HUES6 (cell line): ENCODE measurements at regions not wholly inside any gene's neighbourhood (a gene's known extent, or its start where the extent isn't known, plus 50 kb on each side); places are given as distances from the start of the nearest gene placed in this dataset.

Source experiments
- H3K27ac ChIP-seq: 2 replicates; pipeline ENCODE4 v1.7.0; 2013; ENCODE audit warnings: low read depth, mild to moderate bottlenecking, low read length, inconsistent platforms
- H3K27me3 ChIP-seq: 2 replicates; pipeline ENCODE4 v1.6.1; 2013; ENCODE audit warnings: low read length; ENCODE audit not compliant: control insufficient read depth, insufficient read depth
- H3K36me3 ChIP-seq: 2 replicates; pipeline ENCODE4 v1.6.1; 2013; ENCODE audit warnings: low read length; ENCODE audit not compliant: control insufficient read depth, insufficient read depth
- H3K4me1 ChIP-seq: 2 replicates; pipeline ENCODE4 v1.6.1; 2013; ENCODE audit warnings: low read length; ENCODE audit not compliant: control insufficient read depth, insufficient read depth
- H3K4me3 ChIP-seq: 2 replicates; pipeline ENCODE4 v1.5.1; 2013; ENCODE audit warnings: low read depth, low read length
- H3K9ac ChIP-seq: one replicate; pipeline ENCODE4 v1.6.1; 2013; ENCODE audit warnings: mild to moderate bottlenecking, low read length
- H3K9me3 ChIP-seq: 2 replicates; pipeline ENCODE4 v1.6.1; 2013; ENCODE audit warnings: low read depth, low read length; ENCODE audit not compliant: control insufficient read depth, insufficient read depth

DNA sequence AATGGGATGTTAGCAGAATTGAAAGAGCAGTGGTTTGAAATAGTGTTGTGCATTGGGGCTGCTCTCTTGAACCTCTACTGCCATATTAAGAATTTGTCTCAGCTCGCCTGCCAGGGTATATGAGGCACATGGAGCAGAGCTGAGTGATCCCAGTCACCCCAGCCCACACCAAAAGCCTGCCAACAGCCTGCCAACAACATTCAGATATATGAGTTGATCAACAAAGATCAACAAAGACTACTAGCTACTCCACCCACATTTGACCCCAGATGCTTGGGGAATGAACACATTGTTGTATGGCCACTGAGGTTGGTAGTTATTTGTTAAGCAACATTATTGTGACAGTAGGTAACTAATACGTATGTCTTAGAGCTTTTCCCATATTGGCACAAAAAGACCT is 570.9 kb upstream of the IL12A start:
- no peak overlapping the region for H3K4me3 ChIP-seq
- H3K27me3 ChIP-seq: no peaks in the 10 kb centered on the region
- H3K36me3 ChIP-seq: no peaks in the 10 kb centered on the region
- no peak overlapping the region for H3K27ac ChIP-seq
- H3K9me3 ChIP-seq: peaks cover 9% of the 10 kb centered on the region
- H3K4me1 ChIP-seq: no peaks in the 10 kb centered on the region
- no peak overlapping the region for H3K9ac ChIP-seq

DNA sequence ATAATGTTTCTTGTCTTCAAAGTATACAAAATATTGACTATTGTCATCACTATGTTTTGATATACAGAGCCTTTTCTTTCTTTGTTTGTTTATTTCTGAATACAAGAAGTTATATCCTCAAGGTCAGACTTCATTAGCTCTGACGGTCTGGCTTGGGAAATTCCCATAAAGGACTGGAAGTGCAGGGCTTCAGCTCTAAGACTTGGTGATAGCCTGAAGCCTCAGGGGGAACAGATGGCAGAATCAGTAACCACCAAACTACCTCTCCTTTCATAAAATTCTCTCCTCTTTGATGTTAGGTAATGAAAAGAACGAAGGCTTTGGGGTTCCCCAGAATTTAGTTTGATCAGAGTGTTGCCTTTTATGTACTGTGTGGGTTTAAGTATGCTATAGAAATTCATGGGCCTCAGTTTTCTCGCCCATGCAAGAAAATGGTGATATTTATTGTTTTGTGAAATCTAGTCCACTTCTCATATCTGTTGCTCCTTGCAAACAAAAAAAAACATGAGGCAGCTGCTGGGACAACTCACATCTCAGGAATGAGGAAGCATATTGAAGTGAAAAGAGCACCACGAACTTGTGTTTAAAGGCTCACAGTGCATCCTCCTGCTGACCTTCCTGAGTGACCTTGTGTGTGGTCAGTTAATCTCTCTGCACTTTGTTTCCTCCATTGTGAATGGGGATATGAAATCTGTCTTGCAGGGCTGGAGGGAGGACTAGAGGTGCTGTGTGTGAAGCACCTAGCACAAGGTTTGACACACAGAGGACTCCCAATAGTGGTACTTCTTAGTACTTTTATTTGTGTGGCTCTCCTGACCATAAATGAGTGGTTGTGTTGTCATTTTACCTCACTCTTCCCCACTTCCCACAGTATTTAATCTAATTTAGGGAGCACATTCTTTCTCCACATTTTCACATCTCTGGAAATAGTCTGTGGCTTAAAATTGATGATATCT is 569.8 kb upstream of the IL12A start:
- Histone ChIP-seq H3K9ac (no peak overlapping the region), H3K4me1 (no peaks in the 10 kb centered on the region), H3K36me3 (no peaks in the 10 kb centered on the region), H3K4me3 (no peak overlapping the region), H3K27me3 (no peaks in the 10 kb centered on the region), H3K27ac (no peak overlapping the region), H3K9me3 (peaks cover 8% of the 10 kb centered on the region)

DNA sequence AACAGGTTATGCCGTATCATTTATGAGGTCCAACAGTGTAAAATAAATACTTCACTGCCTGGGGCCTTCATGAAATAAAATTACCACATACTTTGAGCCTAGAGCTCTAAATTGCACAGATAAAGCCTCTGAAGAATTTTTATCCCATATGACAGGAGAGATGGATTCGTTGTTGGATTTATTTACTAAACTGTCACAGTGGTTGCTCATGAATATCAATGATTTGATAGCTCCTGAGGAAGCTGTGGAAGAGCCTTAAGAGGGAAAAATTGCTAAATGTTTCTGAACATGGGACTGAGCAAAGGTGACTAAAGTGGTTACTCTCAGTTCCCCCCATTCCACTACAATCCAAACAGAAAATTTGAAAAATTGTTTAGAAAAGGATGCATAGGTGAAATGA is 558.9 kb upstream of the IL12A start:
- Histone ChIP-seq H3K4me1 (no peaks in the 10 kb centered on the region), H3K27ac (no peak overlapping the region), H3K9ac (no peak overlapping the region), H3K27me3 (no peaks in the 10 kb centered on the region), H3K36me3 (no peaks in the 10 kb centered on the region), H3K9me3 (no peaks in the 10 kb centered on the region), H3K4me3 (no peak overlapping the region)

DNA sequence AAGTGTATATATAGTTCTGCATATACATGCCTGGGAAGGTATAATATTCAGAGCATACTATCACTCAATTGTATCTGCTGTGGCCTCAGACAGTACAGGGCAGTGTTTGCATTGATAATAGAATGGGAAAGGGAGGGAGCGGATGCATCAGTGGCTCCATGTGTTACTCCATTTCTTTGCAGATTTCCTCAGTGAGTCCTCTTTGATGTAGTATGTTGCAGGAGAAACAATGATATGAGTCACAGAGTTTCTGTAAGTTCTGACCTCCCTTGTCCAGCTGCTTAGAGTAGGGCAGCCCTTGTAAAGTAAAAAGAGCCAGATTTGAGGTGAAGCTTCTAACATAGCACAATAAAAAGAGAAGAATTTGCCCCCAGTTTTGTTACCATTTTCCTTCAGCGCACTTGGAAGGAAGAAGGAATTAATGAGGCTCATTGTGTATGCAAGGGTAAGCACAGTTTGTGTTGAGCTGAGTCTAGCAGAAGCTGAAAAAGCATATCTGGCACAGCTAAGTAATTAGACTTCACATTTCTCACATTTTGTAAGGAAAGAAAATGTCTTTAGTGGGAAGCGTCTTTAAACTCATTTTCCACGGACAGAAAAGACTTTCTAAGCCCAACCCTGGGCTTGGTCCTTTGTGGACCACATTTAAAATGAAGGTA is 555.8 kb upstream of the IL12A start:
- no peak overlapping the region for H3K9ac ChIP-seq
- no peaks in the 10 kb centered on the region for H3K27me3 ChIP-seq
- no peak overlapping the region for H3K27ac ChIP-seq
- no peaks in the 10 kb centered on the region for H3K4me1 ChIP-seq
- H3K36me3 ChIP-seq: no peaks in the 10 kb centered on the region
- H3K4me3 ChIP-seq: no peak overlapping the region
- no peaks in the 10 kb centered on the region for H3K9me3 ChIP-seq

DNA sequence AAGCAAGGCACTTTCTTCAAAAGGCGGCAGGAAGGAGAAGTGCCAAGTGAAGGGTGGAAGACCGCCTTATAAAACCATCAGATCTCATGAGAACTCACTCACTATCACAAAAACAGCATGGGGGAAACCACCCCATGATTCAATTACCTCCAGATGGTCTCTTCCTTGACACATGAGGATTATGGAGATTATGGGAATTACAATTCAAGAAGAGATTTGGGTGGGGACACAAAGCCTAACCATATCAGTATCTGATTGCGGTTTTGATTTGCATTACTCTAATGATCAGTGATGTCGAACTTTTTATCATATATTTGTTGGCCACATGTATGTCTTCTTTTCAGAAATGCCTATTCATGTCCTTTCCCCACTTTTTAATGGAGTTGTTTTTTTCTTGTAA is 549.3 kb upstream of the IL12A start:
- Histone ChIP-seq H3K9me3 (no peaks in the 10 kb centered on the region), H3K36me3 (no peaks in the 10 kb centered on the region), H3K4me1 (no peaks in the 10 kb centered on the region), H3K4me3 (no peak overlapping the region), H3K9ac (no peak overlapping the region), H3K27me3 (no peaks in the 10 kb centered on the region), H3K27ac (no peak overlapping the region)

DNA sequence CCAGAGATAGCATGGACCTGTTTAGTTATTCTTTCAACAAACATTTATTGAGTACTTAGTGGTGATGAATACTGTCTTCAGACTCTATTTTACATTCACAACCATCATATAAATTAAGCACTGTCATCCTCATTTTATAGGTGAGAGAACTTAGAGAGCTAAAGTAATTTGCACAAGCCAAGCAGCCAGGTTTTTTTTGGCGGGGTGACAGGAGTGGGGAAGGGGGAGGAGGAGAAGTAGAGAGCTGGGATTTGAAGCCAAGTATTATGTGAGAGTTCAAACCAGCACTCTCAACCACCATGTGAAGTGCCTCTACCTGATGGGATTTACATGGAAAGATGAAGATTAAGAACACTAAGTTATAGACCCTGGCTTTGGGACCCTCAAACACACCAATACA is 547.4 kb upstream of the IL12A start:
- H3K9me3 ChIP-seq: no peaks in the 10 kb centered on the region
- H3K36me3 ChIP-seq: no peaks in the 10 kb centered on the region
- H3K27me3 ChIP-seq: no peaks in the 10 kb centered on the region
- no peak overlapping the region for H3K27ac ChIP-seq
- H3K9ac ChIP-seq: no peak overlapping the region
- H3K4me3 ChIP-seq: no peak overlapping the region
- H3K4me1 ChIP-seq: no peaks in the 10 kb centered on the region

DNA sequence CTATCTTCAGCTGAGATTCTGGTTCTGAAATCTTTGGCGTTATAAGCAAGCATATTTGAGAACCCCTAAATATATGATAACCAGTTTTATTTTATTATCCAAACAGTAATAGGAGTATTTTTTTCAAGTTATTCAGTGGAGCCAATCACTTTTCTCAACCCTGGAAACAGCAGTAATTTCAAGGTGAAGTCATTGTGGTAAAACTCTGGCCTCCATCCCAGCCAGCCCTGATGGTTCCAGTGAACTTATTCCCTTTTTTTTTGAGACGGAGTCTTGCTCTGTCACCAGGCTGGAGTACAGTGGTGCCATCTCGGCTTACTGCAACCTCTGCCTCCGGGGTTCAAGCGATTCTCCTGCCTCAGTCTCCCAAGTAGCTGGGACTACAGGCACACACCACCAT is 545.4 kb upstream of the IL12A start:
- Histone ChIP-seq H3K36me3 (no peaks in the 10 kb centered on the region), H3K9me3 (no peaks in the 10 kb centered on the region), H3K4me3 (no peak overlapping the region), H3K4me1 (no peaks in the 10 kb centered on the region), H3K27me3 (no peaks in the 10 kb centered on the region), H3K9ac (no peak overlapping the region), H3K27ac (no peak overlapping the region)

DNA sequence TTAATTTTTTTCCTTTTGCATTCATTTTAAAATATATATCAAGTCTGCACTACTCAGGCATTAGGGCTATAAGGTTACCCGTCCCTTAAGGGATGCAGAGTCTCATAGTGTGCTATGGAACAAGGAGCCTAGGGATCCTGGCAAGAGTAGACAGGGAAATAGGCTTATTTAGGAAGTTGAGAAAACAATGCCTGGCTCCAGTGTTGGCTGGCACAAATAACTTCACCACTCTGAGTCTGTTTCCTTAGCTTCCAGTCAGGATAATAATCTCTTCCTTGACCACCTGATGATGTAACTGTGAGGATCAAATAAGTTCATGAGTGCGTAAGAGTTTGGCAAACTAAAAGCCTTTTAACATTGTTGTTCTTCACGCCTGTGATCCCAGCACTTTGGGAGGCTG is 540.8 kb upstream of the IL12A start:
- Histone ChIP-seq H3K36me3 (no peaks in the 10 kb centered on the region), H3K27ac (no peak overlapping the region), H3K9ac (no peak overlapping the region), H3K4me1 (no peaks in the 10 kb centered on the region), H3K27me3 (no peaks in the 10 kb centered on the region), H3K4me3 (no peak overlapping the region), H3K9me3 (no peaks in the 10 kb centered on the region)

DNA sequence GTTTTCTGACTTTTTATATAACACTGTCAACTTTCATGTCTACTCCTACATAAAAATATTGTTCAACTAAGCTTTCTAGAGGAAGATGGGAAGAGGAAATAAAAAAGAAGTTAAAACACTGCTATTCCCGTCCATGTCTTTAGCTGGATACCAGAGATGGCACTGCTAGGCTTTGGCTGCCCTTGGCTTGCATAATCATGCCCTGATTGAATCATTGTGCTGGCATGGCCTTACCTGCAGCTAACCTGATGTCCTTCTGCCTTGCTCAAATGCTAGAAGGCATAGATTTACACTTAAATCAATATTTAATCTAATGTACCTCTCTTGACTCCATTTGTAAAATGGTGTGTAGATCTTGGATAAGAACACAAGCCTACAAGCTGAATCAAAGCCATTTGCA is 539.7 kb upstream of the IL12A start:
- H3K27ac ChIP-seq: no peak overlapping the region
- H3K9ac ChIP-seq: no peak overlapping the region
- H3K9me3 ChIP-seq: no peaks in the 10 kb centered on the region
- no peaks in the 10 kb centered on the region for H3K36me3 ChIP-seq
- no peaks in the 10 kb centered on the region for H3K27me3 ChIP-seq
- 0 out of 2 replicates have a peak, but pooled peaks cover 4% of the 10 kb centered on the region for H3K4me1 ChIP-seq
- H3K4me3 ChIP-seq: no peak overlapping the region

DNA sequence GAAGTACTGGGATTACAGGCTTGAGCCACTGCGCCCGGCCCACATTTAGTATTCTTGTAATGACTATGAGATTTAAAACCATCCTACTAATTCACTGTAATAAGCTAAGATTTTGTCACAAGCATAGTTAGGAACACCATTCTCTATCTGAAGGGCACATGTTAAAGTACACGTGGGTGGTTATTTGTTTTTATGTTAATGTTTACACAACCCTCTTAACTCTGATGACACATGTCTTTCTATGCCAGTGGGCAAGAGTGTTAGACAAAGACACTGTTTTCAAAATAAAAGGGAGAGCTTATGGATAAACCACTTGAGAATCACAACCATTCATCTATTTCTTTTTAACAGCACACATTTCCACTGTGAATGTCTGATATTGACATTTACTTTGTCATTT is 537.6 kb upstream of the IL12A start:
- no peaks in the 10 kb centered on the region for H3K36me3 ChIP-seq
- H3K9ac ChIP-seq: no peak overlapping the region
- no peak overlapping the region for H3K27ac ChIP-seq
- H3K4me3 ChIP-seq: no peak overlapping the region
- no peaks in the 10 kb centered on the region for H3K27me3 ChIP-seq
- H3K4me1 ChIP-seq: 0 out of 2 replicates have a peak, but pooled peaks cover 4% of the 10 kb centered on the region
- H3K9me3 ChIP-seq: no peaks in the 10 kb centered on the region

DNA sequence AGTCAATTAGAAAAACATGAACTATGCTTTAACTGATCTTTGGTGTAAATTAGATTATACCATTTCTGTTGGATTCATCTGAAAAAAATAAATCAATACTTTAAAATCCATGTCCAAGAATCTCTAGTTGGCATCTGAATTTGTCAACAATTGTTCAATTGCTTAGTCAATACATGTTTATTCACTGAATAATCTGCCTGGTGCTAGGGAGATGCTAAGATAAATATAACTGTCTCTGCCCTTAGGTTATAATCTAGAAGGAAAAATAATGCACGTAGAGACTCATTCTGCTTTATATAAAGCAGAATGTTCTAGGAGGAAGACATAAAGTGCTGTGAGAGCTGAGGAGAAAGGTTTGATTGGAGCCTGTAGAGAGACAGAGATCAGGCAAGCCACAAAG is 537.2 kb upstream of the IL12A start:
- no peak overlapping the region for H3K9ac ChIP-seq

More for the DNA sequence above, 537.2 kb upstream of the IL12A start:
- Histone ChIP-seq H3K4me1 (0 out of 2 replicates have a peak, but pooled peaks cover 4% of the 10 kb centered on the region), H3K27me3 (no peaks in the 10 kb centered on the region), H3K9me3 (no peaks in the 10 kb centered on the region), H3K4me3 (no peak overlapping the region), H3K27ac (no peak overlapping the region), H3K36me3 (no peaks in the 10 kb centered on the region)
